Stimulated activated CD4-positive, alpha-beta T cell treated with anti-CD3 and anti-CD28 coated beads, Interleukin-15, amount 100 ng/mL, for 24 hours (primary cell): ENCODE measurements at regions not wholly inside any gene's neighbourhood (a gene's known extent, or its start where the extent isn't known, plus 50 kb on each side); places are given as distances from the start of the nearest gene placed in this dataset.

Source experiments
- DNase-seq: peaks from one replicate; pipeline ENCODE4 v3.0.0-alpha.2; 2020

DNA sequence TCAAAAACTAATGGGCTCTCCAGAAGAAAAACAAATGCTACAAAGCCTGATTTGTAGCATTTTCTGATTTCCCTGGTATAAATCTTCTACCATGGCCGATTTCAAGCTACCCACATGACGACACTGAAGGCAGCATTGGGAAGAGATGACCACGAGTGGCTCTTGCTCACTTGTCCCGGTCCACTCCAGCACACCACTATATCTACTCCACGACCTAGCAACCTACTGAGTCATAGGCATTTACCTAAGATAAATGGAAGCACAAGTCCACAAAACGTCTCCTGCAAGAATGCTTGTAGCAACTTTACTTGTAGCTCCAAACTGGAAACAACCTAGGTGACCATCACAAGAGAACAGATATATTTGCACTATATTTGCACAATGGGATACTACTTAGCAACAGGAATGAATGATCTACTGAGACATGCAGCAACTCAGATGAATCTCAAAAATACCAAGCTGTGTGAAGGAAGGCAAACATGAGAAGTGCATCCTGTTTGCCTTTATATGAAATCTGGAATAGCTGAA, 60.8 kb upstream of the HES1 start:
- DNase-seq: no peak

DNA sequence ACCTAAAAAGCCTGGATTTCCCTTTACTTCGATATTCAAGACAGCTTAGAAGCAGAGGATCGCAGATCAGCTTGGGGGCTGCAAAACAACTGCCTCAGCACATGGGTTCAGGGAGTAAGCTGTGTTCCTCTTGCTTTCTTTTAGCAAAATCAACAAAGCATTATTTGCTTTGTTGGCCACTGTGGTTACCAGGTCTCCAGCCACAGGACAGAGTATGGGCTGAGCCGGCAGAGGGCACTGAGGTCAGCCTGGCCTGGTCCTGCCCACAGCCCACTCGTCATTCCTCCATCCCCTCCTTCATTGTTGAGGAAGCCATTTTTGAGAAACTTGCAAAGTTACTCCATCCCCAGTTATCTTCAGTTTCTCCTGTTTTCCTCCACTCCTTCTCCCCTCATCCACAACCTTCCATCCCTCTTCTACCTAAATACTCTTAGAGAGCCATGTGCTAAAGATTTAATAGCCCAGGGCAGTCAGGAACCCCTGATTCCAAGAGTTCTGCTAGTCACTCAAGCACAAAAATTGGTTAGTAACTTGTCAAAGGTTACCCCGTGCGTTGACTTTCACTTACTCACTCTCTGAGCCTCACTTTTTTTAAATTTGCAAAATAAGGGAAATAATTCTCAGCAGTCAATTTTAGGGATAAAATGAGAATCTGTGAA, 60.0 kb upstream of the HES1 start:
- DNase-seq: no peak

DNA sequence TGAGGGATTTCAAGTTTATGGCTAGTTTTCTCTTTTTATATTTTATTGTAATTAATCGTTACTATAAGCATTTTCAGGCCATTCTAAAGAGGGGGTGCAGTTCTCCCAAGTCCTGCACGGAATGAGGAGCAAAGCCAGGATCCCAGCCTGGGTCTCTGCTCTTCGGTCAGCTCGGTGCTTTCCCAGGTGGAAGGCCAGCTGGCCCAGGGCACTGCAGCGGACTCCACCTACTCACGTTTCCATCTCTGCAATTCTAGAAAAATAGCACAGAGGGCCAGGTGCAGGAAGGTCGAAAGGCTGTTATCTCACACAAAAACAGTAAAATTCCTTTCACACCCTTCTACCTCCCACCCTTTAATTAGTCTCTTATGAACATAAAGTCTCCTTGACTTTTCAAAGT, 59.5 kb upstream of the HES1 start:
- DNase-seq: no peak

DNA sequence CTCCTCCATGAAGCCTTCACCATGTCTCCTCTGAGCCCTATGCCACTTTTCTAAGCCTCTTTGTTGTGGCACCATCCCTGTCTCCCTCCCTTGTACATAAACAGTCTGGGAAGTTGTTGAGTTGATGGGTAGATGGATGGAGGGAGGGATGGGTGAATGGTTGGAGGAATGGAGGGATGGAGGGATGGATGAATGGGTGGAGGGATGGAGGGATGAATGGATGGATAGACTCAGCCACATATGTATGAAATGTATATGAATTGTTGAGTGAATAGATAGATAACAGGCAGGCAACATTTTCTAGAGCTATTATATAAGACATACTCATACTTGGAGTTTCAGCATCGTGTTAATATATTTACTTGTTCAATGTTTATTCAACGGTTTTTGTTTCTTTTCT, 58.3 kb upstream of the HES1 start:
- no peak for DNase-seq

DNA sequence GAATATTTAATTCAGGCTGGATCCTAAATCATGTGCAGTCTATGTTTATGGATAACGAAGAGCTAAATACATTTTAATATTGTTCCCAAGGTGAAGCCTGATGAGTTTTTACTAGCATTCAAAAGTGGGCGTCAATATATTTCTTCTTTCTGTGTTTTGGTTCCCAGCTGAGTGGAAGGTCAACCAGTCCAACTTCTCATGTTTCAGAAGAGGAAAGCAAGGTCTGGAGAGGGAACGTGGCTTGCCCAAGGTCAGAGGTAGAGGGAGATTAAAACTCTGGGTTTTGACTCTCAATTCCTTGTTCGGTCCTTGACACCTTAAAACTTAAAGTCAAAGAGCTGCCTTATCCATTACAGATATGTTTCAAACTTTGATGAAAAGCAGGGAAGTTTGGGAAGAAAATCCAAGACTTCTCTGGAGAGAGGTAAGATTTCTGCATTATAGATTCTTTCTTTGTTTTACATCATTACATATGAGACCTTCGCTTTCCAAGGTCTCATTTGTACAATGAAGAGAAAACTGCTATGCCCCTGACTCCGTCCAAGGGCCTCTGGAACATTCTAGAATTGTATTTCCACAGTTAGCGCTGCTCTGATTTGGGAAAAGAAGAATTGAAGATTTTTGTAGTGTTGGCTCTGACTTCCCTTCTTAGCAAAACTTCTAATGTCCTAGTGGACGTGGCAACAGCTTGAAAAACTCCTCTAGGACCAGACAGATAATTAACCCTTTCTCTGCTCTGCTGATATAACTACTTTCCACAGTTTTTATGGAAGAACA, 57.7 kb upstream of the HES1 start:
- DNase-seq: no peak

DNA sequence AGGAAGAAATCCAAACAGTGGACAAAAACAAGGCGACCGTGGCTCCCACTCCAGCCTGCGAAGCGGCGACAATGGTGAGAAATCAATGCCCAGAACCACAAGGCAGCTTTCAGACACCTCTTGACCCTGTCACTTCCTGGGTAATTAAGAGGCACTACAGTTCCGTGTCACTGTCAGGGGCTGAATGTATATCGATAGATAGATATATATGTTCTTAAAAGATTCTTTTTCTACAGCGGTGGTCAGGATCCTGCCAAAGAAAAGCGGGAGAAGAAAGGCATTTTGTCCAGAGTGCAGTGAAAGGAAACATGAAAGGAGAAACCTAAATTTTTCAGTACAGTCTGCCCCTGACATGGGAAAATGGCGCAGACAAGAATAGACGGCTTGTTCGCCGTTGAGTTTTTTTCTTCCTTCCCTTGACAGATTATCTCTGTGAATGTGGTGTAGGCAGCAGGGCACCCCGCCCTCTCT, 56.2 kb upstream of the HES1 start:
- no peak for DNase-seq

DNA sequence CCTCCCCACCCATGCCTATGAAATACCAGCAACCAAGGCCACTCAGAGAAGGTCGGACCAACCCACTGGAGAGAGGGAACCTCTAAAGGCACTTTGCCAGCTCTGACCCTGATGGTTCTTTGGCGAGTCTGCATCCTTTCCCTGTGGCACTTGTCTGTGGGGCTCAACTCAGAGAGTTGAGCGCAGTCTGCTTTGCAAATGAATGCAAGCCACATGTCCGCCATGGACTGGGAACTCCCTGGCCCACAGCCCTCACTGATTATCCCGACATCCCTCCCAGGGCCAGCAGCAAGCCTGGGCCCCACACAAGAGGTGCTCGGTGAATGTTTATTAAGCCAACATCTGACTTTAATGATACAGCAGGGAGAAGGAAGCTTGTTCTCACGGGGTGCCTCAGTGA, 55.5 kb upstream of the HES1 start:
- DNase-seq: no peak

DNA sequence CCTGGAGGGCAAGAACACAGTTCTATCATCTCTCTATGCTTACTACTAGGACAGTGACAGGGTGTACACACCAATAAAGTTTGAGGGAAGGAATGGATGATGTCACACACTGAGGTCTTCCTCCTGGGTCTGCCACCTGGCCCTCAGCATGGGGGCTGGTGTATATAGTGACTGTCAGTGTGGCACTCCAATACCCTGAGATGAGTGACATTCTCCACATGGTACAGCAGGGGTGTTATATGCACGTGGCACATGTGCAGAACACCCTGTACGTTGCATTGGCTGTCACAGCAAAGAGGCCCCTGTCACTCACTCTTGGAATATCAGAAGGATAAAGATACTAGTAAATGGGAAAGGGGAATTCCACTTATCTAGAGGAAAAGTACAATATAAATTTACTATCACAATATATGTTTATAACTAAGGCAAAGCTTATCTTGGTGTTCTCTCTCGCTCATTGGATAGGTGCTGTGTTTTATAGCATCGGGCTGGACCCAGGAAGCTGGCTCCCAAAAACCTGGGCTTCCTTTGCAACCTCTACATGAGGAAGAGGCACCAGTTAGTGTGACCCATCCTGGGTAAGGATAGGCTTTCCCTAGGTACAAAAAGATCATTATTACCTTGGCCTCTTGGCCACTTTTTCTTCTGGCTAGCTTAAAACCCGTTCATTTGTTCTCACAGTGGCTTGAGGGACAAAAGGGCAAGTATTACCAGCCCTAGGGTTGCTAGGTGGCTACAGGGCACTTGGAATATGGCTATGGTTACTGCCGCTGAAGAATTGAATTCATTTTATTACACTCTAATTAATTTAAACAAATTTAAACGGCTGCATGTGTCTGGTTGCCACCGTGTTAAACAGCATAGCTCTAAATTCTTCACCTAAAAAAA, 54.8 kb upstream of the HES1 start:
- no peak for DNase-seq

DNA sequence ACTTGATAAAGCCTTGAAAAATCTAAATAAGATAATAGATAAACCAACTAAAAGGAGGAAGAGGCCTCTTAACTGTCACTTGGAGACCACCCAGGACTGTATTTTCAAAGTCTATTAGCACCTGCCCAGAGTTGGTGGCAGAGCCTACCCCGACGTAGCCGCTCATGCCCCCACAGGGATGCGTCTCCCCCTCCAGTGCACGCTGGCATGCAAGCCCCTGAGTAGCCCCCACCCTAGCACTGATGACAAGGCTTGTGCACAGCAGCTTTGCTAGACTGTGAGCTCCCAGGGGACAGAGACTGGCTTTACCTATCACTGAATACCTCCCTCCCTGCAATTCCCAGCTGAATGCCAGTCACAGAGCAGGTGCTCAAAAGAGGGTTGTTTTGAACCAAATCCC, 54.1 kb upstream of the HES1 start:
- no peak for DNase-seq

DNA sequence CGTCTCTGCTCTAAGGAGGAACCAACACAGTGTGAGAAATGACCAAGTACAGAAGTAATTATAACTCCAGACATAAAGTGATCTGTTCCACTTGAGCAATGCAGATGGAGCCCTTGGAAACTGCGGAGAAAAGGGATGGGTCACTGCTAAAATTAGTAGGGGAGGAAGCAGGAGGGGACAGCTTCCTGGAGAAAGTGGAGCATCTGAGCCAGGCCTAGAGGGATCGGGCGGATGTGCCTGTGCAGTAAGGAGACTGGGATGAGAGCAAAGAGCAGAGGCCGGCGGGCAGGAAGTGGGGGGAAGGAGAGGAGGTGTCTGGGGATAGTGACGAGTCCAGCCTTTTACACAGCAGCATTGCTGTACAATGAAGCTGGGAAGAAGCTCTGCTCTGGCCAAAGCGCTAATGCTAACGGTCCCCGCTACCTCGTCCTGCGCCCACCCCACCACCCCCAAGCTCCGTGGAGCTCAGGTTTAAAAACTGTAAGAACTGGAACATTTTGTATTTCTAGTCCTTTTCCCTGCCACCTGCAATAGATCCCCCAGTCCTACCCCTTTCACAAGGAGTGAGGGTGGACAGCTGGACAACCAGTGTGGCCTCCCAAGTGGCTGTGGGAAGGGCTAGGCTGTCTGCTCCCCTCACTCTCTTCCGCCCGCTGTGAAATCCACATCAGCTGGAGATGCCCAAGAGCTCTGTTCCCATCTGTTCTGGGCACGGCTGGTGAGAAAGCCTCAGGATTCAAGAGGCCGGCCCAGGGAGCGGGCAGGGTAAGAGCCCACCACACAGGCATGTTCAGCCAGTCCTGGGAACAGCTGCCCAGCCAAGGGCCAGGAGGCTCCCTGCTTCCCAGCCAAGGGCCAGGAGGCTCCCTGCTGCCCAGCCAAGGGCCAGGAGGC, 53.0 kb upstream of the HES1 start:
- DNase-seq: no peak

DNA sequence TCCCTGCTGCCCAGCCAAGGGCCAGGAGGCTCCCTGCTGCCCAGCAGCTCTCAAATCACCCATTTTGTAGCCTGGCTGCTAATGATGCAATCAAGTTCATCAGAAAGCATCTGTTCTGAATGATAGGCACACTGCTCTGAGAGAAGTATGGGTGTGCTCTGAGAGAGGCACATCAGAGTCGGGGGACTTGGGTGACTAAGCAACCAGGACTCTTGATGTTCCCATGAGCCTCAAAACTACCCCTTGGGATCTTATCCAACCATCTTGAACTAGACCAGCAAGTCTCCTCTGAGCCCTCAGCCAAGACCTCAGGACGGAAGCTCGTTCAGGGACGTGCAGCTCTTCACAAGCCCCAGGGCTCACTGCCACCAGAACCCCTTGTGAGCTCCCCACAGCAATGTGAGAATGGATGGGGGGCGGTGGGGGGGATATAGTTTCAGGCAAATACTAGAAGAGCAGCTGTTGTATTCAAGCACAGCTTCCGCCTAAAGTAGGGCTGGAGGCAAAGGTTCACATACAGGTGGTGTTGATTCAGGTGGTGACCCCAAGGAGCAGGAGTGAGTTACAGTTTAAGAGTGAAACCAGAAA, 52.2 kb upstream of the HES1 start:
- DNase-seq: no peak

DNA sequence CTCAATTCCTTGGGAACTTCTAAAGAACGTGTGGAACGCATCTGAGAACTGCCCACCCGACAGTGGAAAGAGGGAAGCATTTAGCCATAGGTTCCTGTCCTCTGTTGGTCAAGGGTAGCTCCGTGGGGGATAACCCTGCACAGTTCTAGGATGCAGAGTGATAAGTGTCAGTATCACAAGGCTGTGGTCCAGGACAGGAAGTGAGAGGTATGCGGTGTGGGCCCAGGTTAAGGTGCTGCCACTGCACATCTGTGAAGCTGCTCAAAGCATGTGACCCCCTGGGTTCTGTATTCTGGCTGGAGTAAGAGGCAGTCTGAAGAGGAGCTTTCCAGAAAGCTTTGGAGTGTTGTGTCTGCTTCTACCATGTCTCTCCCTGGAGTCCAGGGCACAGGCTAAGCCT, 51.7 kb upstream of the HES1 start:
- DNase-seq: no peak
